ENCODE measurements at regions not wholly inside any gene's neighbourhood (a gene's known extent, or its start where the extent isn't known, plus 50 kb on each side); places are given as distances from the start of the nearest gene placed in this dataset.

- TF ChIP-seq CTCF (IDR thresholded peaks at IDR 0.05) (no peak), POLR2A (IDR thresholded peaks at IDR 0.05) (no peak)
Observed at GRCh38 chr2:60352491-60353405, 200.7 kb downstream of the BCL11A start.
